OCI-LY1 (cell line): ENCODE measurements at regions not wholly inside any gene's neighbourhood (a gene's known extent, or its start where the extent isn't known, plus 50 kb on each side); places are given as distances from the start of the nearest gene placed in this dataset.

Experiments used
- H2AFZ ChIP-seq: fragments of 200-600 bp; sonication (generic), shearing (Covaris generic); 2 replicates; pipeline ENCODE4 v1.6.0; 2014; ENCODE audit warnings: antibody characterized with exemption, mild to moderate bottlenecking, low read length
- H3F3A ChIP-seq: fragments of 200-600 bp; sonication (generic), shearing (Covaris generic); 2 replicates; pipeline ENCODE4 v1.6.0; 2014; ENCODE audit warnings: mild to moderate bottlenecking, antibody characterized with exemption, low read length, moderate library complexity; ENCODE audit not compliant: insufficient read depth
- H3K27ac ChIP-seq: fragments of 200-600 bp; sonication (generic); 2 replicates; pipeline ENCODE4 v1.5.1; 2014; ENCODE audit warnings: low read length, mixed run types, mild to moderate bottlenecking, low read depth; ENCODE audit not compliant: poor library complexity, severe bottlenecking
- H3K27me3 ChIP-seq: fragments of 200-600 bp; sonication (generic); 2 replicates; pipeline ENCODE4 v1.6.0; 2014; ENCODE audit warnings: antibody characterized with exemption, mild to moderate bottlenecking, low read length, moderate library complexity; ENCODE audit not compliant: insufficient read depth
- H3K36me3 ChIP-seq: fragments of 200-600 bp; sonication (generic); 2 replicates; pipeline ENCODE4 v1.6.1; 2014; ENCODE audit warnings: mild to moderate bottlenecking, antibody characterized with exemption, low read length, moderate library complexity, mixed read lengths; ENCODE audit not compliant: insufficient read depth
- H3K4me1 ChIP-seq: fragments of 200-600 bp; sonication (generic); 2 replicates; pipeline ENCODE4 v1.5.1; 2014; ENCODE audit warnings: mild to moderate bottlenecking, low read length, moderate library complexity; ENCODE audit not compliant: insufficient read depth, severe bottlenecking
- H3K4me2 ChIP-seq: fragments of 200-600 bp; sonication (generic), shearing (Covaris generic); 2 replicates; pipeline ENCODE4 v1.6.1; 2014; ENCODE audit warnings: low read length
- H3K4me3 ChIP-seq: fragments of 200-600 bp; sonication (generic); 2 replicates; pipeline ENCODE4 v1.5.1; 2014; ENCODE audit warnings: low read length, low read depth, mild to moderate bottlenecking, mixed read lengths; ENCODE audit not compliant: poor library complexity, severe bottlenecking
- H3K79me2 ChIP-seq: fragments of 200-600 bp; shearing (Covaris generic); 2 replicates; pipeline ENCODE4 v1.6.1; 2016; ENCODE audit warnings: mixed run types, low read length, mixed read lengths; ENCODE audit not compliant: insufficient read depth
- H3K9ac ChIP-seq: fragments of 200-600 bp; sonication (generic), shearing (Covaris generic); 2 replicates; pipeline ENCODE4 v1.6.1; 2014; ENCODE audit warnings: mild to moderate bottlenecking, low read length, mixed read lengths
- H3K9me2 ChIP-seq: fragments of 200-600 bp; sonication (generic), shearing (Covaris generic); 2 replicates; pipeline ENCODE4 v1.6.1; 2014; ENCODE audit warnings: low read depth, mild to moderate bottlenecking, low read length, mixed read lengths
- H3K9me3 ChIP-seq: fragments of 200-600 bp; shearing (Covaris generic); 2 replicates; pipeline ENCODE4 v1.6.1; 2014; ENCODE audit warnings: low read length, mixed read lengths
- H4K20me1 ChIP-seq: fragments of 200-600 bp; sonication (generic), shearing (Covaris generic); 2 replicates; pipeline ENCODE4 v1.6.0; 2016; ENCODE audit warnings: mild to moderate bottlenecking, low read length; ENCODE audit not compliant: insufficient read depth
- EZH2 ChIP-seq: fragments of 200-600 bp; sonication (generic), shearing (Covaris generic); IDR thresholded peaks from 2 replicates; pipeline ENCODE4 v1.8.0; 2017; ENCODE audit warnings: borderline replicate concordance, mixed run types, mild to moderate bottlenecking, antibody characterized with exemption, low read length, moderate library complexity, mixed read lengths
- TF ChIP-seq, protein P1 (sequence below): fragments of 200-600 bp; sonication (generic), shearing (Covaris generic); IDR thresholded peaks from 2 replicates; pipeline ENCODE4 v1.5.1; 2017; ENCODE audit warnings: mild to moderate bottlenecking, antibody characterized with exemption, low read length, moderate library complexity, mixed read lengths

DNA sequence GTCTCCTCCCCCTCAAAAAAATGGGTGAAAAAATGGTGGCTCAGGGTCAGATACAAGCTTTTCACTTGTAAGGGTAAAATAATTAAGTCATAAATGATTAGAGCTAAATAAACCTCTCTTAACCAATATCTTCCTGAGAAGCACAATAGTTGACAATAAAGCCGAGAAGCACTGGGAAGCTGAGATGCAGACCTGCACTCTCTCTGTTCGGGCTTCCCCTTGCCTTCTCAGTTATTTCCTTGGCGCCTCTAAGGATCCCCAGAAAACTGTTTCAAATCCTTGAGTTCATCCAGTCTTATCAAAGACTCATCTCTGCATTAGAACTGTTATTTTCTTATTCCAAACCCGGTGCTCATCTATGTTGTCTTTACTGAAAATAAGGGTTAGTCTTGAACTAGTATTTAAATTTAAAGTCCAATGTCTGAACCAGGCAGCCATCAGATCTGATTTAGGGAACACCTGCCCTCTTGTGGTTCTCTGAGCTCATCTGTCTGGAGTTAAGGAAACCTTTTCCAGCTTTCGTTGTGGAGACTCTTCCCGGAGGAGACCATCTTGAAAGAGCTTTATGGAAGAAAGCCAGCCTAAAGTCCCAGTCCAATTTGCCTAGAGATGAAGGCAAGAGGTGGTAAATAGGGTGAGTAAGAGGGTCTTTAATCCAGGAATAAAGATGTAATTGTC, 256.4 kb upstream of the MCTP2 start:
- no peaks in the 10 kb centered on the region for H3K9me3 ChIP-seq
- H3K4me2 ChIP-seq, result no peak overlapping the region
- TF ChIP-seq, protein P1, sequence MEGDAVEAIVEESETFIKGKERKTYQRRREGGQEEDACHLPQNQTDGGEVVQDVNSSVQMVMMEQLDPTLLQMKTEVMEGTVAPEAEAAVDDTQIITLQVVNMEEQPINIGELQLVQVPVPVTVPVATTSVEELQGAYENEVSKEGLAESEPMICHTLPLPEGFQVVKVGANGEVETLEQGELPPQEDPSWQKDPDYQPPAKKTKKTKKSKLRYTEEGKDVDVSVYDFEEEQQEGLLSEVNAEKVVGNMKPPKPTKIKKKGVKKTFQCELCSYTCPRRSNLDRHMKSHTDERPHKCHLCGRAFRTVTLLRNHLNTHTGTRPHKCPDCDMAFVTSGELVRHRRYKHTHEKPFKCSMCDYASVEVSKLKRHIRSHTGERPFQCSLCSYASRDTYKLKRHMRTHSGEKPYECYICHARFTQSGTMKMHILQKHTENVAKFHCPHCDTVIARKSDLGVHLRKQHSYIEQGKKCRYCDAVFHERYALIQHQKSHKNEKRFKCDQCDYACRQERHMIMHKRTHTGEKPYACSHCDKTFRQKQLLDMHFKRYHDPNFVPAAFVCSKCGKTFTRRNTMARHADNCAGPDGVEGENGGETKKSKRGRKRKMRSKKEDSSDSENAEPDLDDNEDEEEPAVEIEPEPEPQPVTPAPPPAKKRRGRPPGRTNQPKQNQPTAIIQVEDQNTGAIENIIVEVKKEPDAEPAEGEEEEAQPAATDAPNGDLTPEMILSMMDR, result peak; percentile 20; the same call in 1 of the 2 replicates
- TF ChIP-seq EZH2, result no peak
- H4K20me1 ChIP-seq, result no peaks in the 10 kb centered on the region
- no peak overlapping the region for H3K27ac ChIP-seq
- H3F3A ChIP-seq, result no peaks in the 10 kb centered on the region
- H3K9ac ChIP-seq, result no peak overlapping the region
- H3K27me3 ChIP-seq, result no peaks in the 10 kb centered on the region
- H3K4me3 ChIP-seq, result no peak overlapping the region
- no peaks in the 10 kb centered on the region for H3K4me1 ChIP-seq
- no peaks in the 10 kb centered on the region for H3K36me3 ChIP-seq
- H3K9me2 ChIP-seq, result no peaks in the 10 kb centered on the region
- H2AFZ ChIP-seq, result no peak overlapping the region
- no peaks in the 10 kb centered on the region for H3K79me2 ChIP-seq

DNA sequence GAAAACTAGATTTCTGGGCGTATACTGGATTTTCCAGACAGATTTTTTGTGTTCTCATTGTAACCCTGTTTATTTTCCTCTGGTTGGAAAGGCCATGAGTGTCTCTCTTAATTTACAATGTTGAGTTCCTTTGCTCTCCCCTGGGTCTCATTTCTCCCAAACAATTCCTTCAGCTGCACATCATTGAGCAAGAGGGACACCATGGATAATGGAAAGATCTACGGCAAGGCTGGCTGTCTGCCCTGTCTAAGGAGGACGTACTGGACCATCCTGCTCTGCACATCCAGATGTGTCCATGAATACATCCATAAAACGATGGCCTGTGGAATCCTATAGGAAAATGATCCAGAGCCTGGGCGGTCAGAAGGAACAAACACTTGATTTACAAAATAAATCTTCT, 258.1 kb upstream of the MCTP2 start:
- H3K9me3 ChIP-seq, result no peaks in the 10 kb centered on the region
- no peaks in the 10 kb centered on the region for H4K20me1 ChIP-seq
- H2AFZ ChIP-seq, result no peak overlapping the region
- no peak overlapping the region for H3K4me2 ChIP-seq
- no peaks in the 10 kb centered on the region for H3K27me3 ChIP-seq
- H3K27ac ChIP-seq, result no peak overlapping the region
- H3K9me2 ChIP-seq, result no peaks in the 10 kb centered on the region
- H3F3A ChIP-seq, result no peaks in the 10 kb centered on the region
- H3K36me3 ChIP-seq, result no peaks in the 10 kb centered on the region
- TF ChIP-seq EZH2, result no peak
- TF ChIP-seq, protein P1, result no peak
- no peak overlapping the region for H3K9ac ChIP-seq
- no peak overlapping the region for H3K4me3 ChIP-seq
- H3K4me1 ChIP-seq, result no peaks in the 10 kb centered on the region
- no peaks in the 10 kb centered on the region for H3K79me2 ChIP-seq

DNA sequence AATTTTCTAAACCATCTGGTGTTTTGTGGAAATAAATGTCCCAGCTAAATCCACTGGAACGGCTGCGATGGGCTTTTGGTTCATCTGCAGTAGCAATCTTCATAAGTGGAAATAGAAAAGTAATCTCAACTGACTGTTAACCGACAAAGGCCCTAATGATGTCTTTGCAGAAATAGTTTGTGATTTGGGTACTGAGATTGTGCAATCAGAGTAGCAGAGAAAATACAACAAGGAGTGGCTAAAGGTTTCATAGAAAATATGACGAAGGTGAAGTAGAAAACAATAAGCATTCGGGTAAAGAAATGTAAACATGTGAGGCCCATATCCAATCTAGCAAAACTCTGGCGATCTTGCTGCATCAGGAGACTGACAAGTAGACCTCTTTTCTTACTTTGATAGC, 262.6 kb upstream of the MCTP2 start:
- H3K36me3 ChIP-seq, result no peaks in the 10 kb centered on the region
- TF ChIP-seq, protein P1, result no peak
- no peak for TF ChIP-seq EZH2
- H3K79me2 ChIP-seq, result no peaks in the 10 kb centered on the region
- no peaks in the 10 kb centered on the region for H3K9me2 ChIP-seq
- H2AFZ ChIP-seq, result no peak overlapping the region
- no peaks in the 10 kb centered on the region for H4K20me1 ChIP-seq
- no peak overlapping the region for H3K4me2 ChIP-seq
- no peak overlapping the region for H3K4me3 ChIP-seq
- H3K9ac ChIP-seq, result no peak overlapping the region
- no peaks in the 10 kb centered on the region for H3K27me3 ChIP-seq
- no peaks in the 10 kb centered on the region for H3K9me3 ChIP-seq
- H3K4me1 ChIP-seq, result no peaks in the 10 kb centered on the region
- H3K27ac ChIP-seq, result no peak overlapping the region
- no peaks in the 10 kb centered on the region for H3F3A ChIP-seq
